Astrocyte (in vitro differentiated cells and primary cell): ENCODE measurements at regions not wholly inside any gene's neighbourhood (a gene's known extent, or its start where the extent isn't known, plus 50 kb on each side); places are given as distances from the start of the nearest gene placed in this dataset.

Source experiments
- DNase-seq: peaks from one replicate; pipeline ENCODE4 v3.0.0-alpha.2; 2010; ENCODE audit warnings: low read depth
- FAIRE-seq: peaks from 2 replicates; lab custom pipeline; 2011; peaks lifted over from hg19 to GRCh38; lab: Jason Lieb, UNC
- H2AFZ ChIP-seq: 2 replicates; pipeline ENCODE4 v1.6.0; 2012; ENCODE audit warnings: low read depth, low read length, inconsistent platforms
- H3K27ac ChIP-seq: 2 replicates; pipeline ENCODE4 v1.5.1; 2011; ENCODE audit warnings: low read depth, low read length, inconsistent platforms
- H3K27me3 ChIP-seq: 2 replicates; pipeline ENCODE4 v1.6.0; 2011; ENCODE audit warnings: low read length, inconsistent platforms; ENCODE audit not compliant: insufficient read depth
- H3K36me3 ChIP-seq: 2 replicates; pipeline ENCODE4 v1.5.1; 2011; ENCODE audit warnings: low read length, inconsistent platforms; ENCODE audit not compliant: insufficient read depth
- H3K4me1 ChIP-seq: 2 replicates; pipeline ENCODE4 v1.5.1; 2011; ENCODE audit warnings: low read length, inconsistent platforms; ENCODE audit not compliant: insufficient read depth
- H3K4me2 ChIP-seq: 2 replicates; pipeline ENCODE4 v1.6.0; 2012; ENCODE audit warnings: low read length, inconsistent platforms
- H3K4me3 ChIP-seq: 2 replicates; pipeline ENCODE4 v1.5.1; 2011; ENCODE audit warnings: low read depth, mild to moderate bottlenecking, low read length, inconsistent platforms; ENCODE audit not compliant: insufficient read depth
- H3K79me2 ChIP-seq: 2 replicates; pipeline ENCODE4 v1.6.0; 2012; ENCODE audit warnings: mild to moderate bottlenecking, low read length, inconsistent platforms; ENCODE audit not compliant: insufficient read depth
- H3K9ac ChIP-seq: 2 replicates; pipeline ENCODE4 v1.6.0; 2012; ENCODE audit warnings: mild to moderate bottlenecking, low read length, inconsistent platforms
- H3K9me3 ChIP-seq: 2 replicates; pipeline ENCODE4 v1.5.1; 2012; ENCODE audit warnings: low read depth, mild to moderate bottlenecking, low read length, inconsistent platforms; ENCODE audit not compliant: insufficient read depth
- H4K20me1 ChIP-seq: 2 replicates; pipeline ENCODE4 v1.6.0; 2012; ENCODE audit warnings: low read length, inconsistent platforms; ENCODE audit not compliant: insufficient read depth
- H3K27ac Mint-ChIP-seq: one replicate; pipeline ENCODE4 v1.8.0; 2021; ENCODE audit warnings: mild to moderate bottlenecking, mixed read lengths; ENCODE audit not compliant: unreplicated experiment
- H3K27me3 Mint-ChIP-seq: one replicate; pipeline ENCODE4 v1.8.0; 2021; ENCODE audit warnings: low read depth, mixed read lengths; ENCODE audit not compliant: unreplicated experiment
- H3K36me3 Mint-ChIP-seq: one replicate; pipeline ENCODE4 v1.8.0; 2021; ENCODE audit warnings: low read depth, mixed read lengths; ENCODE audit not compliant: unreplicated experiment
- H3K4me1 Mint-ChIP-seq: one replicate; pipeline ENCODE4 v1.8.0; 2021; ENCODE audit warnings: low read depth, mixed read lengths; ENCODE audit not compliant: unreplicated experiment
- H3K4me3 Mint-ChIP-seq: one replicate; pipeline ENCODE4 v1.8.0; 2021; ENCODE audit warnings: mild to moderate bottlenecking, moderate library complexity, mixed read lengths; ENCODE audit not compliant: unreplicated experiment
- H3K9me3 Mint-ChIP-seq: one replicate; pipeline ENCODE4 v1.8.0; 2021; ENCODE audit warnings: mild to moderate bottlenecking, mixed read lengths; ENCODE audit not compliant: unreplicated experiment
- CTCF ChIP-seq: IDR thresholded peaks from 2 replicates; pipeline ENCODE4 v1.5.1; 2011; ENCODE audit warnings: low read depth, mild to moderate bottlenecking, inconsistent platforms, low read length, moderate library complexity; ENCODE audit not compliant: insufficient read depth
- EZH2 ChIP-seq: IDR thresholded peaks from 2 replicates; pipeline ENCODE4 v1.6.1; 2012; ENCODE audit warnings: mild to moderate bottlenecking, low read length, inconsistent platforms; ENCODE audit not compliant: insufficient read depth

- no peak overlapping the region for H3K27ac ChIP-seq
- no peak for DNase-seq
Observed at GRCh38 chr9:129252937-129253802, 75.1 kb upstream of the IER5L start.

GRCh38 chr9:129250786-129251185 is 72.7 kb upstream of the IER5L start:
- Mint-ChIP-seq H3K36me3 (no peaks in the 10 kb centered on the region), H3K4me3 (no peak overlapping the region), H3K9me3 (no peaks in the 10 kb centered on the region), H3K27ac (no peak overlapping the region), H3K27me3 (peaks cover 8% of the 10 kb centered on the region), H3K4me1 (peaks cover 1% of the 10 kb centered on the region)
- no peaks in the 10 kb centered on the region for H3K36me3 ChIP-seq
- H3K4me1 ChIP-seq: peaks cover 4% of the 10 kb centered on the region
- H3K79me2 ChIP-seq: no peaks in the 10 kb centered on the region
- TF ChIP-seq EZH2 (no peak), CTCF (no peak)
- H3K27me3 ChIP-seq: no peaks in the 10 kb centered on the region
- no peaks in the 10 kb centered on the region for H3K9me3 ChIP-seq
- H2AFZ ChIP-seq: no peak overlapping the region
- H4K20me1 ChIP-seq: no peaks in the 10 kb centered on the region
- no peak overlapping the region for H3K27ac ChIP-seq
- DNase-seq (peak; percentile 63), FAIRE-seq (no peak)
- H3K4me2 ChIP-seq: no peak overlapping the region
- no peak overlapping the region for H3K4me3 ChIP-seq
- H3K9ac ChIP-seq: no peak overlapping the region

More at GRCh38 chr9:129252937-129253802, 75.1 kb upstream of the IER5L start:
- Mint-ChIP-seq H3K36me3 (no peaks in the 10 kb centered on the region), H3K9me3 (peaks cover 3% of the 10 kb centered on the region), H3K27me3 (peaks cover 28% of the 10 kb centered on the region), H3K4me3 (no peak overlapping the region), H3K27ac (no peak overlapping the region), H3K4me1 (peaks cover 1% of the 10 kb centered on the region)
- Histone ChIP-seq H2AFZ (peak overlapping the region; percentile 46), H3K4me1 (peaks cover 4% of the 10 kb centered on the region), H4K20me1 (no peaks in the 10 kb centered on the region), H3K27me3 (no peaks in the 10 kb centered on the region), H3K4me3 (no peak overlapping the region), H3K36me3 (no peaks in the 10 kb centered on the region), H3K9me3 (no peaks in the 10 kb centered on the region), H3K9ac (no peak overlapping the region), H3K4me2 (no peak overlapping the region), H3K79me2 (no peaks in the 10 kb centered on the region)
- FAIRE-seq: no peak
- no peak for TF ChIP-seq EZH2
- TF ChIP-seq CTCF: no peak
